ENCODE measurements at regions not wholly inside any gene's neighbourhood (a gene's known extent, or its start where the extent isn't known, plus 50 kb on each side); places are given as distances from the start of the nearest gene placed in this dataset.

GRCh38 chr17:37844977-37845293 lies 79.3 kb upstream of the TBC1D3K start:
- TF ChIP-seq CTCF (IDR thresholded peaks at IDR 0.05) (peak; percentile 49), EZH2 (IDR thresholded peaks at IDR 0.05; ENCODE audit: borderline replicate concordance, insufficient read depth, low read depth, low read length, poor library complexity, severe bottlenecking) (no peak)
